ENCODE measurements at regions not wholly inside any gene's neighbourhood (a gene's known extent, or its start where the extent isn't known, plus 50 kb on each side); places are given as distances from the start of the nearest gene placed in this dataset.

DNA sequence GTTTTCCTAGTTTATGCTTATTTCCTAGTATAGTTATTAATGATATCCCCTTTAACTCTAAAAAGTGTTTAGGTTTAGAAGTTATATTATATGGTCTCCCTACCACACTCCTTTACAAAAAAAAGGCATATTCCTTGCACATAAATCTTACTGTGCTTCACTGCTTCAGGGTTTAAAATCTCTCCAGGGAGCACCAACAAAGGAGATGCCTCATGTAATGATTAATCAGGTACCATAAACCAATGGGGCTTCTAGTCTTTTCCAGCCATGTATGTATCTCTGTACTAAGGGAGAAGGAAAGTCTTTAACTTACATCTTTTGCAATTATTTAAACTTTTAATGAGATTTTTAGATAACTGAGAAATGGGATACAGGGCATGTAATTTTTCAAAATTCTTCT lies 91.5 kb upstream of the RBMS3 start:
- H3K4me1 ChIP-seq (ENCODE audit: control insufficient read depth in 2 of 2, insufficient read depth in 2 of 2, low read length in 2 of 2), result no peaks in the 10 kb centered on the region
- H3K36me3 ChIP-seq (ENCODE audit: control insufficient read depth in 2 of 2, insufficient read depth in 2 of 2, low read length in 2 of 2), result no peaks in the 10 kb centered on the region
- H3K4me3 ChIP-seq (ENCODE audit: low read length in 2 of 2), result no peak overlapping the region
- H3K9me3 ChIP-seq (ENCODE audit: control insufficient read depth in 2 of 2, low read length in 2 of 2), result no peaks in the 10 kb centered on the region
- H3K9ac ChIP-seq (ENCODE audit: low read depth in 1 of 2, low read length in 2 of 2), result no peak overlapping the region
- no peaks in the 10 kb centered on the region for H3K27me3 ChIP-seq (ENCODE audit: control insufficient read depth in 2 of 2, insufficient read depth in 2 of 2, low read length in 2 of 2)
- H3K27ac ChIP-seq (ENCODE audit: low read depth in 2 of 2, low read length in 2 of 2), result no peak overlapping the region

DNA sequence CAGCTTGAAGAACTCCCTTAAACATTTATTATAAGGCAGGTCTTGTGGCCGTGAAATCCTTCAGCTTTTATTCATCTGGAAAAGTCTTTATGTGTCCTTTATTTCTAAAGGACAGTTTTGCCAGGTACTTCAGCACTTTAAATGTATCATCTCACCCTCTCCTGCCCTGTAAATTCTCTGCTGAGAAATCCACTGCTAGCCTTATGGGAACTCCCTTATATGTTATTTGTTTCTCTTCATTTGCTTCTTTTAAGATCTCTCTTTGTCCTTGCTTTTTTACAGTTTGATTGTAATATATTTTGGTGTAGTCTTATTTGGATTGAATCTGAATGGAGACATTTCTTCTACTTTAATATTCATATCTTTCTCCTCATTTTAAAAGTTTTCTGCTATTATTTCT lies 86.7 kb upstream of the RBMS3 start:
- Histone ChIP-seq H3K4me3 (ENCODE audit: low read length in 2 of 2) (no peak overlapping the region), H3K36me3 (ENCODE audit: control insufficient read depth in 2 of 2, insufficient read depth in 2 of 2, low read length in 2 of 2) (no peaks in the 10 kb centered on the region), H3K9me3 (ENCODE audit: control insufficient read depth in 2 of 2, low read length in 2 of 2) (no peaks in the 10 kb centered on the region), H3K27ac (ENCODE audit: low read depth in 2 of 2, low read length in 2 of 2) (no peak overlapping the region), H3K4me1 (ENCODE audit: control insufficient read depth in 2 of 2, insufficient read depth in 2 of 2, low read length in 2 of 2) (no peaks in the 10 kb centered on the region), H3K27me3 (ENCODE audit: control insufficient read depth in 2 of 2, insufficient read depth in 2 of 2, low read length in 2 of 2) (no peaks in the 10 kb centered on the region), H3K9ac (ENCODE audit: low read depth in 1 of 2, low read length in 2 of 2) (no peak overlapping the region)

DNA sequence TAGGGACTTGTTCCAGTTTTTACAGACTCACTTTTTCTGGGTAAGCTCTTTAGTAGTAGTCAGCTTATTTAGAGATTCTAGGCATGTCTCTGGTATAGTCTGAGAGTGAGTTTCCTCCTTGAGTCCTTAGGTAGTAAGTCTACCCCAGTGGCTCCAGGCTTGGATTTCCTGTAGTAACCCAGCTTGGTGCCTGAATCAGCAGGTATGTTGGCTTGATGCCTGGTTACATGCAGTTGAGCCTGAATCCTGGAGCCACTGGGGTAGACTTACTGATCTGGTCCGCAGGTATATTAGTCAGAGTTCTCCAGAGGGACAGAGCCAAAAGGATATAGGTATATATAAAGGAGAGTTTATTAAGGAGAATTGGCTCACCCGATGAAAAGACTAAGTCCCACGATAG lies 85.8 kb upstream of the RBMS3 start:
- Histone ChIP-seq H3K27ac (ENCODE audit: low read depth in 2 of 2, low read length in 2 of 2) (no peak overlapping the region), H3K27me3 (ENCODE audit: control insufficient read depth in 2 of 2, insufficient read depth in 2 of 2, low read length in 2 of 2) (no peaks in the 10 kb centered on the region), H3K36me3 (ENCODE audit: control insufficient read depth in 2 of 2, insufficient read depth in 2 of 2, low read length in 2 of 2) (no peaks in the 10 kb centered on the region), H3K4me1 (ENCODE audit: control insufficient read depth in 2 of 2, insufficient read depth in 2 of 2, low read length in 2 of 2) (no peaks in the 10 kb centered on the region), H3K9ac (ENCODE audit: low read depth in 1 of 2, low read length in 2 of 2) (no peak overlapping the region), H3K9me3 (ENCODE audit: control insufficient read depth in 2 of 2, low read length in 2 of 2) (no peaks in the 10 kb centered on the region), H3K4me3 (ENCODE audit: low read length in 2 of 2) (no peak overlapping the region)

DNA sequence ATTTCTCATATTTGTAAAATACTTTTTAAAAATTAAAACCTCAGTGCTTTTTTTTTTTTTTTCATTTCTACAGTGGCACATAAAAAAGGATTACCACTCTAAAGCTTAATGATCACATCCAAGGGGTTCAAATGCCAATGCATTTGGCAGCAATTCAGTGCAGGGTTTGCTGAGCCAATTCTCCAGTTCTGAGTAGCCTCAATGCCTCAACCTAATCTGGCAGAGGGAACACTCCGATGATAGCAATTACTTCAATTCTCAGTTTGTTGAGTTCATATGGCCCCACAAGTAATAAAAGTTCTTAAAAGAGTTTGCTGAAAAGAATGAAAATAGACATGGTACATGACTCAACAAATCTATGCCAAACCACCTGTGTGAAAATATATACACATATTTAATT lies 79.3 kb upstream of the RBMS3 start:
- H3K27me3 ChIP-seq (ENCODE audit: control insufficient read depth in 2 of 2, insufficient read depth in 2 of 2, low read length in 2 of 2), result no peaks in the 10 kb centered on the region
- H3K4me1 ChIP-seq (ENCODE audit: control insufficient read depth in 2 of 2, insufficient read depth in 2 of 2, low read length in 2 of 2), result no peaks in the 10 kb centered on the region
- no peaks in the 10 kb centered on the region for H3K9me3 ChIP-seq (ENCODE audit: control insufficient read depth in 2 of 2, low read length in 2 of 2)
- no peaks in the 10 kb centered on the region for H3K36me3 ChIP-seq (ENCODE audit: control insufficient read depth in 2 of 2, insufficient read depth in 2 of 2, low read length in 2 of 2)
- no peak overlapping the region for H3K27ac ChIP-seq (ENCODE audit: low read depth in 2 of 2, low read length in 2 of 2)
- no peak overlapping the region for H3K4me3 ChIP-seq (ENCODE audit: low read length in 2 of 2)
- H3K9ac ChIP-seq (ENCODE audit: low read depth in 1 of 2, low read length in 2 of 2), result no peak overlapping the region

DNA sequence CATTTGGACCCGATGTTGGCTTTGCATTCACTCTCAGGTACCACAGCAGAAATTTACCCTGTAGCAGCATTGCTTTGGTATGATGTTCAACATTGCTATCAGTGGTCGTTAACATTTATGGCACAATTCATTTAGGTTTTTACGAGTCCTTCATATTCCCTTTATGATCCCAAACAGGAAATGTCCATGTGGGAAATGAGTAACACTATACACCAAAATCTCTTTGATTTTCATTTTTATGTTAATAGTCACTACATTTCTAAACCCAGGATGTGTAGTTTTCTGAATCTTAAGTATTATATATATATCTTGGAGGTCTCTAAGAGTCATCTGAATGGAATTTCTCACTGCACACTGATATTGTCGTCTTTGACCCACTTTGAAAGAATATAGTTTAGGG lies 78.5 kb upstream of the RBMS3 start:
- H3K9me3 ChIP-seq (ENCODE audit: control insufficient read depth in 2 of 2, low read length in 2 of 2), result no peaks in the 10 kb centered on the region
- H3K36me3 ChIP-seq (ENCODE audit: control insufficient read depth in 2 of 2, insufficient read depth in 2 of 2, low read length in 2 of 2), result no peaks in the 10 kb centered on the region
- H3K9ac ChIP-seq (ENCODE audit: low read depth in 1 of 2, low read length in 2 of 2), result no peak overlapping the region
- no peak overlapping the region for H3K27ac ChIP-seq (ENCODE audit: low read depth in 2 of 2, low read length in 2 of 2)
- H3K4me3 ChIP-seq (ENCODE audit: low read length in 2 of 2), result no peak overlapping the region
- H3K4me1 ChIP-seq (ENCODE audit: control insufficient read depth in 2 of 2, insufficient read depth in 2 of 2, low read length in 2 of 2), result no peaks in the 10 kb centered on the region
- H3K27me3 ChIP-seq (ENCODE audit: control insufficient read depth in 2 of 2, insufficient read depth in 2 of 2, low read length in 2 of 2), result no peaks in the 10 kb centered on the region

DNA sequence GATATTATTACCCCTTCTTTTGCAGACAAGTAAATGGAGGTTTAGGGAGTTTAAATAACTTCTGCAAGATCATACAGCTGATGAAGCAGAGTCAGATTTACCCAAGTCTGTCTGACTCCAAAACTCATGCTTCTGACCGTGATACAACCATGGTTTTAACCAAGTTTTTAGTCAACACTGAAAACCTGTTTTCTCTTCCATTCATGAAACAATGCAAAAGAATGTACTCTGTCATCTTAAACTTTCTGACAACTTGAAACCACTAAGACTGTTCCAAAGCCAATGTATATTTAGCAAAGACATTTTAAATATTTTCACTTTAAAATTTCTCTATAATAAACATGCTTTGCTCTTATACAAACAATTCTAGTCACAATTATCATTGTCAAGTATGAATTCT lies 77.0 kb upstream of the RBMS3 start:
- no peaks in the 10 kb centered on the region for H3K27me3 ChIP-seq (ENCODE audit: control insufficient read depth in 2 of 2, insufficient read depth in 2 of 2, low read length in 2 of 2)

DNA sequence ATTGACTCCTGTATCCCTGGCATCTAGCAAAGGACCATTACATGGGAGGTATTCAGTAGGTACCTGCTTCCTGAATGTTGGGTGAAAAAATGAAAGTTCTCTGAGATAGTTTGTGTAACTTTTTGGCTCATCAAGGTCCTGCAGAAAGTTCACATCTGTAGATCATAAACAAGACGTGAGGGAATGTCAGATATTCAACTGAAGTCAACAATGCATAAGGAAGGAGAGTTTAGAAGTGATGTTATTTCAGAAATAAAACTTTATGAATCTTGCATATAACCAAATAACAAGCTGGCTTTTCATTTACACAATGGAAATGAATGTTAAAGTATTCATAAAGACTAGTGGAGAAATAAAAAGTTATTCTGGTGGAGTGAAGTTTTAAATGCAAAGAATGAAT lies 73.4 kb upstream of the RBMS3 start:
- Histone ChIP-seq H3K4me1 (ENCODE audit: control insufficient read depth in 2 of 2, insufficient read depth in 2 of 2, low read length in 2 of 2) (no peaks in the 10 kb centered on the region), H3K9ac (ENCODE audit: low read depth in 1 of 2, low read length in 2 of 2) (no peak overlapping the region), H3K4me3 (ENCODE audit: low read length in 2 of 2) (no peak overlapping the region), H3K36me3 (ENCODE audit: control insufficient read depth in 2 of 2, insufficient read depth in 2 of 2, low read length in 2 of 2) (no peaks in the 10 kb centered on the region), H3K9me3 (ENCODE audit: control insufficient read depth in 2 of 2, low read length in 2 of 2) (no peaks in the 10 kb centered on the region), H3K27ac (ENCODE audit: low read depth in 2 of 2, low read length in 2 of 2) (no peak overlapping the region), H3K27me3 (ENCODE audit: control insufficient read depth in 2 of 2, insufficient read depth in 2 of 2, low read length in 2 of 2) (no peaks in the 10 kb centered on the region)

More for the DNA sequence above, 77.0 kb upstream of the RBMS3 start:
- Histone ChIP-seq H3K4me1 (ENCODE audit: control insufficient read depth in 2 of 2, insufficient read depth in 2 of 2, low read length in 2 of 2) (no peaks in the 10 kb centered on the region), H3K36me3 (ENCODE audit: control insufficient read depth in 2 of 2, insufficient read depth in 2 of 2, low read length in 2 of 2) (no peaks in the 10 kb centered on the region), H3K9ac (ENCODE audit: low read depth in 1 of 2, low read length in 2 of 2) (no peak overlapping the region), H3K4me3 (ENCODE audit: low read length in 2 of 2) (no peak overlapping the region), H3K9me3 (ENCODE audit: control insufficient read depth in 2 of 2, low read length in 2 of 2) (no peaks in the 10 kb centered on the region), H3K27ac (ENCODE audit: low read depth in 2 of 2, low read length in 2 of 2) (no peak overlapping the region)

DNA sequence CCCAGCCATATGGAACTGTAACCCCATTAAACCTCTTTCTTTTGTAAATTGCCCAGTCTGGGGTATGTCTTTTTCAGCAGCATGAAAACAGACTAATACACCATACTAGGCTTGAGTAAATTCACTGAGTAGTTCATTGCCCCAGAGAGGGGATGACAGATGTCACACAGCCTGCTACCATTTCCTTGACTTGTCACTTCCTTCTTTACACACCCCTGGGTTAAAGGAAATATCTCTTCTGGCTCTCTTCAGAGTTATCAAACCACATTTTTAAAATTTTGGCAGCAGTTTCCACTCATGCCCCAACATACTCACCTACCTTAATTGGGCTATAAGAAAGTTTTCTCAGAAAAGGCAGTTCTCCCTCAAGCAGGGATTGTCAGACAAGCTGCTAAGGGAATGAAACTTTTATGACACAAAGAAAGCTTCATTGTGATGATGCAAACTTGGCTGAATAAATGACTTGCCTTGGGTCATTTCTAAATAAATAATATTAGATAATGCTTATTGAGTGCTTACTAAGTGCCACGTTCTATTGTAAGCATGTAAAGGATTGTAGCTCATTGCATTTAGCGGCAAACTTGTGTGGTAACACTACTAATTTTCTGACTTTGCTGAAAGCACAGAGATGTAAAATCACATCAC lies 68.0 kb upstream of the RBMS3 start:
- Histone ChIP-seq H3K27me3 (ENCODE audit: control insufficient read depth in 2 of 2, insufficient read depth in 2 of 2, low read length in 2 of 2) (no peaks in the 10 kb centered on the region), H3K4me1 (ENCODE audit: control insufficient read depth in 2 of 2, insufficient read depth in 2 of 2, low read length in 2 of 2) (no peaks in the 10 kb centered on the region), H3K27ac (ENCODE audit: low read depth in 2 of 2, low read length in 2 of 2) (no peak overlapping the region), H3K36me3 (ENCODE audit: control insufficient read depth in 2 of 2, insufficient read depth in 2 of 2, low read length in 2 of 2) (no peaks in the 10 kb centered on the region), H3K4me3 (ENCODE audit: low read length in 2 of 2) (no peak overlapping the region), H3K9me3 (ENCODE audit: control insufficient read depth in 2 of 2, low read length in 2 of 2) (no peaks in the 10 kb centered on the region), H3K9ac (ENCODE audit: low read depth in 1 of 2, low read length in 2 of 2) (no peak overlapping the region)

DNA sequence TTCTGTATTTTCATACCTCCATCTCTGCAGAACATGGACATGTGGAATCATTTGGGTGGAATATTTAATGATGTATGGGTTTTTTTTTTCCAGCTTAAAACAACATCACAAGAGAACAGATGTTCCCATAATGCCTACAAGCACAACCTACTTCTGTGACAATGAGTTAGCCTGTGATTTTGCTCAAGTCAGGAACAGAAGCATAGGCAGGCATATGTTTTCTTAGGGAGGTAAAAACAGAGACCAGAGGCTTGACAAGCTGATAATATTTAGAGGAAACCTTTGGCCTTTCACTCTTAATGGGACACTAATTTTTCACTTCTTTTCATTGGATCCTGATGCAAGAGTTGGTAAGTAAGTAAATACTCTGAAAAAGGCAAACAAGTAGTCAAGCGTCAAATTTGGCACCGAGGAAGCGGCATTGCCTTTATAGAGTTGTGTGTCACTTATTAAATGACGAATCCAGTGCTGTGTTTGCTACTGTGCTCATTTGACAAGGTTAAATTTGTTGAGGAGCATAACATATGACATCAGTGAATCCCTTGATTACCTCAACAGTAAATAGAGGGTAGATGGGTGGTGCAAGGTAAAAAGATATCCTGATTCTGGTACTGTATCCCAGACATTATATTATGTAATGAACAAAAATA lies 66.7 kb upstream of the RBMS3 start:
- Histone ChIP-seq H3K9ac (ENCODE audit: low read depth in 1 of 2, low read length in 2 of 2) (no peak overlapping the region), H3K4me1 (ENCODE audit: control insufficient read depth in 2 of 2, insufficient read depth in 2 of 2, low read length in 2 of 2) (no peaks in the 10 kb centered on the region), H3K27ac (ENCODE audit: low read depth in 2 of 2, low read length in 2 of 2) (no peak overlapping the region), H3K36me3 (ENCODE audit: control insufficient read depth in 2 of 2, insufficient read depth in 2 of 2, low read length in 2 of 2) (no peaks in the 10 kb centered on the region), H3K4me3 (ENCODE audit: low read length in 2 of 2) (no peak overlapping the region), H3K9me3 (ENCODE audit: control insufficient read depth in 2 of 2, low read length in 2 of 2) (no peaks in the 10 kb centered on the region), H3K27me3 (ENCODE audit: control insufficient read depth in 2 of 2, insufficient read depth in 2 of 2, low read length in 2 of 2) (no peaks in the 10 kb centered on the region)

DNA sequence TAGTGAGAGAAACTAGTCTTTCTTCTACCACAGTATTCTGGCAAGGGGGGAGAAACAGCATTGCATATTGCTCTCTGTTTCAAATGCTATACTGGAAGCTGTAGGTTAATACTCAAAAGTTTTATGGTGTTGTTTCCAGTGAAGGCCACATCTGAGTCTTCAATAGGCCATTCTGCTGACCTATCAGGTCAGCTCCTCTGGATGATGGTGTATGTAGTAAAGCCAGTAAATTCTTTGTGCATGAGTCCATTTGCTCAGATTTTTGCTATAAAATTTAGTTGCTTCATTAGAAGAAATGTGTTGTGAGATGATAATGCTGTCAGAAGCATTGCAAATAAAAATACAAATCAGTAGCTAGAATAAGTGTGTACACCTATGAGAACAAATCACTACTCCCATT lies 64.9 kb upstream of the RBMS3 start:
- Histone ChIP-seq H3K9ac (ENCODE audit: low read depth in 1 of 2, low read length in 2 of 2) (no peak overlapping the region), H3K27me3 (ENCODE audit: control insufficient read depth in 2 of 2, insufficient read depth in 2 of 2, low read length in 2 of 2) (no peaks in the 10 kb centered on the region), H3K4me1 (ENCODE audit: control insufficient read depth in 2 of 2, insufficient read depth in 2 of 2, low read length in 2 of 2) (no peaks in the 10 kb centered on the region), H3K9me3 (ENCODE audit: control insufficient read depth in 2 of 2, low read length in 2 of 2) (no peaks in the 10 kb centered on the region), H3K27ac (ENCODE audit: low read depth in 2 of 2, low read length in 2 of 2) (no peak overlapping the region), H3K36me3 (ENCODE audit: control insufficient read depth in 2 of 2, insufficient read depth in 2 of 2, low read length in 2 of 2) (no peaks in the 10 kb centered on the region), H3K4me3 (ENCODE audit: low read length in 2 of 2) (no peak overlapping the region)
